ENCODE measurements at regions not wholly inside any gene's neighbourhood (a gene's known extent, or its start where the extent isn't known, plus 50 kb on each side); places are given as distances from the start of the nearest gene placed in this dataset.

DNA sequence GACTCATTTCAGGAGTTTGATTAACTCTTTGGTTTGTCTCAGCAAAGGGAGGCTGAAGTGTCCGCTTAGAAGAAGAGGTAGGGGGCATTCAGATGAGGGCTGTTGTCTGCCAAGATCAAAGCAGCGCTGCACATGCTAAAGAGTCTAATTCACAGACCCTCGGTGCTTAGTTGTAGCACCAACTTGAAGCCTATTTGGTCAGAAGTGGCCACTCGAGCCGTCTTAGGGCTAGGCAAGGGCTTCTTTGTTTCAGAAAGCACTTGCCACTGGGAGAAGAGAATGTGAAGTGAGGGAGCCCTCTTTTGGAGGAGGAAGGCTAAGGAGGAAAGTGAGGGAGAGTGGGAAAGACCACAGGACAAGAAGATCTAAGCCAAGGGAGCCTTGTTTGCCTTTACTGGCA, 313.4 kb upstream of the TMTC4 start:
- TF ChIP-seq, protein P1, sequence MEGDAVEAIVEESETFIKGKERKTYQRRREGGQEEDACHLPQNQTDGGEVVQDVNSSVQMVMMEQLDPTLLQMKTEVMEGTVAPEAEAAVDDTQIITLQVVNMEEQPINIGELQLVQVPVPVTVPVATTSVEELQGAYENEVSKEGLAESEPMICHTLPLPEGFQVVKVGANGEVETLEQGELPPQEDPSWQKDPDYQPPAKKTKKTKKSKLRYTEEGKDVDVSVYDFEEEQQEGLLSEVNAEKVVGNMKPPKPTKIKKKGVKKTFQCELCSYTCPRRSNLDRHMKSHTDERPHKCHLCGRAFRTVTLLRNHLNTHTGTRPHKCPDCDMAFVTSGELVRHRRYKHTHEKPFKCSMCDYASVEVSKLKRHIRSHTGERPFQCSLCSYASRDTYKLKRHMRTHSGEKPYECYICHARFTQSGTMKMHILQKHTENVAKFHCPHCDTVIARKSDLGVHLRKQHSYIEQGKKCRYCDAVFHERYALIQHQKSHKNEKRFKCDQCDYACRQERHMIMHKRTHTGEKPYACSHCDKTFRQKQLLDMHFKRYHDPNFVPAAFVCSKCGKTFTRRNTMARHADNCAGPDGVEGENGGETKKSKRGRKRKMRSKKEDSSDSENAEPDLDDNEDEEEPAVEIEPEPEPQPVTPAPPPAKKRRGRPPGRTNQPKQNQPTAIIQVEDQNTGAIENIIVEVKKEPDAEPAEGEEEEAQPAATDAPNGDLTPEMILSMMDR (IDR thresholded peaks at IDR 0.05; ENCODE audit: poor library complexity): no peak
- TF ChIP-seq EZH2phosphoT487 (IDR thresholded peaks at IDR 0.05; ENCODE audit: low read depth, severe bottlenecking, unreplicated experiment): no peak
- no peak for TF ChIP-seq EZH2 (IDR thresholded peaks at IDR 0.05; ENCODE audit: borderline replicate concordance)

Data from hepatocyte (in vitro differentiated cells).